Stimulated activated CD4-positive, alpha-beta T cell treated with anti-CD3 and anti-CD28 coated beads, Interleukin-12 subunit alpha, Interleukin-12 subunit beta, amount 100 ng/mL, for 48 hours (primary cell): ENCODE measurements at regions not wholly inside any gene's neighbourhood (a gene's known extent, or its start where the extent isn't known, plus 50 kb on each side); places are given as distances from the start of the nearest gene placed in this dataset.

Experiments
- DNase-seq, 3 donors: peaks; one replicate each; pipeline ENCODE4 v3.0.0-alpha.2; 2020; ENCODE audit warnings: low read depth in 2 of 3, low spot score in 1 of 3

GRCh38 chr2:9137379-9138150 lies 69.0 kb upstream of the ASAP2 start:
- DNase-seq: no peak

GRCh38 chr2:9135822-9136558 lies 70.6 kb upstream of the ASAP2 start:
- no peak for DNase-seq

GRCh38 chr2:9127316-9127715 lies 79.3 kb upstream of the ASAP2 start:
- no peak for DNase-seq

- no peak for DNase-seq
These were observed 80.1 kb upstream of the ASAP2 start for GRCh38 chr2:9126540-9126939.

- no peak for DNase-seq
These were observed 82.3 kb upstream of the ASAP2 start for GRCh38 chr2:9124231-9124741.

- DNase-seq: no peak
These were observed 83.5 kb upstream of the ASAP2 start for GRCh38 chr2:9123069-9123468.

- no peak for DNase-seq
These were observed 84.2 kb upstream of the ASAP2 start for GRCh38 chr2:9122367-9122766.

GRCh38 chr2:9118383-9118960 lies 88.1 kb upstream of the ASAP2 start:
- no peak for DNase-seq

- no peak for DNase-seq
These were observed 91.4 kb upstream of the ASAP2 start for GRCh38 chr2:9115229-9115628.

- no peak for DNase-seq
These were observed 92.2 kb upstream of the ASAP2 start for GRCh38 chr2:9114458-9114857.

GRCh38 chr2:9113916-9114315 lies 92.7 kb upstream of the ASAP2 start:
- DNase-seq: no peak

GRCh38 chr2:9113262-9113661 lies 93.3 kb upstream of the ASAP2 start:
- DNase-seq: no peak

- DNase-seq: no peak
These were observed 94.4 kb upstream of the ASAP2 start for GRCh38 chr2:9112079-9112721.

GRCh38 chr2:9110893-9111569 lies 95.6 kb upstream of the ASAP2 start:
- DNase-seq: no peak

- no peak for DNase-seq
These were observed 96.2 kb upstream of the ASAP2 start for GRCh38 chr2:9110346-9110884.

GRCh38 chr2:9109871-9110270 lies 96.7 kb upstream of the ASAP2 start:
- DNase-seq: no peak

- no peak for DNase-seq
These were observed 98.2 kb upstream of the ASAP2 start for GRCh38 chr2:9108210-9108967.

GRCh38 chr2:9107168-9108025 lies 99.2 kb upstream of the ASAP2 start:
- no peak for DNase-seq
